Ovary (tissue), 3 donors: ENCODE measurements at regions not wholly inside any gene's neighbourhood (a gene's known extent, or its start where the extent isn't known, plus 50 kb on each side); places are given as distances from the start of the nearest gene placed in this dataset.

ENCODE experiments used
- EP300 ChIP-seq: sonication (generic); formaldehyde crosslinking; IDR thresholded peaks from one replicate; pipeline ENCODE4 v1.6.1; 2017; ENCODE audit warnings: antibody characterized with exemption
- TF ChIP-seq, protein P1 (sequence below), 3 donors: fragments of 450-650 bp in 2 of 3; fragments of 200-600 bp in 1 of 3; IDR thresholded peaks; one replicate each; pipeline versions ENCODE4 v1.5.1 to v1.8.0; 2016 to 2022; ENCODE audit warnings: antibody characterized with exemption in 3 of 3, mild to moderate bottlenecking in 1 of 3
- donor health status: DM: no; HTN: no; CAD: no.

DNA sequence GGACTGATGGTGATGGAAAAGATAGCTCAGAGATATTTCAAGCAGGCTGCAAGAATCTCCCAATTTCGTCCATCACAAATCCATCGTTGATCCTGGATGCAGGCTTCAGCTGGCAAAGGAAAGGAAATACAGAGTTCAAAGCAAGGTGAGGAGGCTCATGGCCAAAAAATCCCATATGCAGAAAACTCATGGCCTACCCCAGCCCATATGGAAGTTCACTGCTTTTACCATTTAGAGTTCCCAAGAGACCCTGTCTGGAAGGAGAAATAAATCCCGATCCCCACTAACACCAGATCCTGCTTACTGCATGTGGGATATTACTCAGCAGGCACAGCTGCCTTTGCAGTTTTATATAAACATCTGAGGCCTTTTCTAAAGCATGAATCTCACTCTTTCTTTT lies 412.9 kb upstream of the SPRY2 start:
- TF ChIP-seq, protein P1, sequence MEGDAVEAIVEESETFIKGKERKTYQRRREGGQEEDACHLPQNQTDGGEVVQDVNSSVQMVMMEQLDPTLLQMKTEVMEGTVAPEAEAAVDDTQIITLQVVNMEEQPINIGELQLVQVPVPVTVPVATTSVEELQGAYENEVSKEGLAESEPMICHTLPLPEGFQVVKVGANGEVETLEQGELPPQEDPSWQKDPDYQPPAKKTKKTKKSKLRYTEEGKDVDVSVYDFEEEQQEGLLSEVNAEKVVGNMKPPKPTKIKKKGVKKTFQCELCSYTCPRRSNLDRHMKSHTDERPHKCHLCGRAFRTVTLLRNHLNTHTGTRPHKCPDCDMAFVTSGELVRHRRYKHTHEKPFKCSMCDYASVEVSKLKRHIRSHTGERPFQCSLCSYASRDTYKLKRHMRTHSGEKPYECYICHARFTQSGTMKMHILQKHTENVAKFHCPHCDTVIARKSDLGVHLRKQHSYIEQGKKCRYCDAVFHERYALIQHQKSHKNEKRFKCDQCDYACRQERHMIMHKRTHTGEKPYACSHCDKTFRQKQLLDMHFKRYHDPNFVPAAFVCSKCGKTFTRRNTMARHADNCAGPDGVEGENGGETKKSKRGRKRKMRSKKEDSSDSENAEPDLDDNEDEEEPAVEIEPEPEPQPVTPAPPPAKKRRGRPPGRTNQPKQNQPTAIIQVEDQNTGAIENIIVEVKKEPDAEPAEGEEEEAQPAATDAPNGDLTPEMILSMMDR (IDR thresholded peaks at IDR 0.05), result no peak
- TF ChIP-seq EP300, result no peak
